Adrenal gland (tissue), 5 donors: ENCODE measurements at regions not wholly inside any gene's neighbourhood (a gene's known extent, or its start where the extent isn't known, plus 50 kb on each side); places are given as distances from the start of the nearest gene placed in this dataset.

ENCODE experiments used
- POLR2A ChIP-seq, 2 donors: fragments of 450-650 bp; IDR thresholded peaks; one replicate each; pipeline ENCODE4 v1.6.1; 2017; ENCODE audit warnings: antibody characterized with exemption in 2 of 2, mild to moderate bottlenecking in 2 of 2, moderate library complexity in 1 of 2
- TF ChIP-seq, protein P1 (sequence below), 6 experiments: fragments of 450-650 bp in 4 of 6; fragments of 200-600 bp in 2 of 6; sonication (generic) in 1 of 6; IDR thresholded peaks; 1 replicate in 5 of 6; 2 replicates in 1 of 6; pipeline versions ENCODE4 v1.5.1 to v1.8.0; 2016 to 2021; ENCODE audit warnings: antibody characterized with exemption in 6 of 6, mild to moderate bottlenecking in 2 of 6, moderate library complexity in 1 of 6
- donor health status: DM: no; HTN: no; CAD: no.

DNA sequence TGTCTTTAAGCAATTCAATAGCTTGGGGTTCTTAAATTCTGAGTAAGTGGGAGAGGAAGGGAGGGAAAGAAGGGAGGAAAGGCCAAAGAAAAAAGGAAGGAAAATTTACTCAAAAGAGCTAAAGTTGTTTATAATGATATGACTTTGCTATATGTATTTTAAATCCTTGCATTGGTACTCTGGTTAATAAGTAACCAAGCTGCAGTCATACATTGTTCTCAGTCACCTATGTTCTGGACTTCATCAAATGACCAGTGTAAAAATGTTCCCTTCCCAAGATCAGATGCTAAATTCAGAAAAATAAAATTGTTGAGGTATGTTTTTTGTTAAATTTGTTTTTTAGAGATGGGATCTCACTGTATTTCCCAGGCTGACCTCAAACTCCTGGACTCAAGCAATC is 259.9 kb upstream of the CPNE8 start:
- TF ChIP-seq, protein P1, sequence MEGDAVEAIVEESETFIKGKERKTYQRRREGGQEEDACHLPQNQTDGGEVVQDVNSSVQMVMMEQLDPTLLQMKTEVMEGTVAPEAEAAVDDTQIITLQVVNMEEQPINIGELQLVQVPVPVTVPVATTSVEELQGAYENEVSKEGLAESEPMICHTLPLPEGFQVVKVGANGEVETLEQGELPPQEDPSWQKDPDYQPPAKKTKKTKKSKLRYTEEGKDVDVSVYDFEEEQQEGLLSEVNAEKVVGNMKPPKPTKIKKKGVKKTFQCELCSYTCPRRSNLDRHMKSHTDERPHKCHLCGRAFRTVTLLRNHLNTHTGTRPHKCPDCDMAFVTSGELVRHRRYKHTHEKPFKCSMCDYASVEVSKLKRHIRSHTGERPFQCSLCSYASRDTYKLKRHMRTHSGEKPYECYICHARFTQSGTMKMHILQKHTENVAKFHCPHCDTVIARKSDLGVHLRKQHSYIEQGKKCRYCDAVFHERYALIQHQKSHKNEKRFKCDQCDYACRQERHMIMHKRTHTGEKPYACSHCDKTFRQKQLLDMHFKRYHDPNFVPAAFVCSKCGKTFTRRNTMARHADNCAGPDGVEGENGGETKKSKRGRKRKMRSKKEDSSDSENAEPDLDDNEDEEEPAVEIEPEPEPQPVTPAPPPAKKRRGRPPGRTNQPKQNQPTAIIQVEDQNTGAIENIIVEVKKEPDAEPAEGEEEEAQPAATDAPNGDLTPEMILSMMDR (IDR thresholded peaks at IDR 0.05) = no peak
- TF ChIP-seq POLR2A (IDR thresholded peaks at IDR 0.05) = no peak
